HEK293T (cell line): ENCODE measurements at regions not wholly inside any gene's neighbourhood (a gene's known extent, or its start where the extent isn't known, plus 50 kb on each side); places are given as distances from the start of the nearest gene placed in this dataset.

Source experiments
- CTCF ChIA-PET: fragments of 350-600 bp; formaldehyde crosslinking; extraction: SDS; loops from one replicate; lab custom pipeline; 2021; ENCODE audit warnings: antibody characterized with exemption, inconsistent platforms; lab: Yijun Ruan, JAX
- POLR2A ChIA-PET: fragments of 350-600 bp; formaldehyde crosslinking; extraction: SDS; loops from one replicate; lab custom pipeline; 2020; ENCODE audit warnings: antibody characterized with exemption, inconsistent platforms; lab: Yijun Ruan, JAX
- DNase-seq: peaks from one replicate; pipeline ENCODE4 v3.0.0; 2012; ENCODE audit warnings: mixed read lengths; ENCODE audit errors: extremely low spot score
- ARNT ChIP-seq: fragments of 450-650 bp; IDR thresholded peaks from 2 replicates; pipeline ENCODE4 v1.6.1; 2017; ENCODE audit warnings: mild to moderate bottlenecking
- BHLHE40 ChIP-seq: fragments of 450-650 bp; IDR thresholded peaks from 2 replicates; pipeline ENCODE4 v1.6.1; 2016; ENCODE audit warnings: mild to moderate bottlenecking, moderate library complexity, borderline replicate concordance
- CTBP1 ChIP-seq: fragments of 450-650 bp; IDR thresholded peaks from 2 replicates; pipeline ENCODE4 v1.6.1; 2016; ENCODE audit warnings: borderline replicate concordance
- ELF4 ChIP-seq: fragments of 450-650 bp; IDR thresholded peaks from 2 replicates; pipeline ENCODE4 v1.6.1; 2017; ENCODE audit warnings: antibody characterized with exemption
- FOXA1 ChIP-seq: fragments of 450-650 bp; IDR thresholded peaks from 2 replicates; pipeline ENCODE4 v1.6.1; 2016; ENCODE audit warnings: mild to moderate bottlenecking
- FOXK2 ChIP-seq: fragments of 450-650 bp; IDR thresholded peaks from 2 replicates; pipeline ENCODE4 v1.6.1; 2016; ENCODE audit warnings: mild to moderate bottlenecking
- FOXM1 ChIP-seq: fragments of 450-650 bp; IDR thresholded peaks from 2 replicates; pipeline ENCODE4 v1.6.1; 2017; ENCODE audit warnings: mild to moderate bottlenecking, borderline replicate concordance
- HDGF ChIP-seq: fragments of 450-650 bp; IDR thresholded peaks from 2 replicates; pipeline ENCODE4 v1.6.1; 2017; ENCODE audit warnings: antibody characterized with exemption, borderline replicate concordance
- L3MBTL2 ChIP-seq: fragments of 450-650 bp; conservative IDR thresholded peaks from 2 replicates; pipeline ENCODE4 v1.6.1; 2016; ENCODE audit warnings: mild to moderate bottlenecking
- LEF1 ChIP-seq: fragments of 450-650 bp; IDR thresholded peaks from 2 replicates; pipeline ENCODE4 v1.6.1; 2017; ENCODE audit warnings: mild to moderate bottlenecking, borderline replicate concordance
- NFRKB ChIP-seq: fragments of 450-650 bp; IDR thresholded peaks from 2 replicates; pipeline ENCODE4 v1.6.1; 2016; ENCODE audit warnings: mild to moderate bottlenecking, moderate library complexity
- SP1 ChIP-seq: fragments of 450-650 bp; IDR thresholded peaks from 2 replicates; pipeline ENCODE4 v1.6.1; 2017
- SUZ12 ChIP-seq: fragments of 450-650 bp; IDR thresholded peaks from 2 replicates; pipeline ENCODE4 v1.6.1; 2016; ENCODE audit warnings: mild to moderate bottlenecking
- TARDBP ChIP-seq: fragments of 450-650 bp; IDR thresholded peaks from 2 replicates; pipeline ENCODE4 v1.6.1; 2016
- ZNF384 ChIP-seq: fragments of 450-650 bp; IDR thresholded peaks from 2 replicates; pipeline ENCODE4 v1.6.1; 2016
- TF ChIP-seq, protein P1 (sequence below): fragments of 450-650 bp; IDR thresholded peaks from 2 replicates; pipeline ENCODE4 v1.6.1; 2016

DNA sequence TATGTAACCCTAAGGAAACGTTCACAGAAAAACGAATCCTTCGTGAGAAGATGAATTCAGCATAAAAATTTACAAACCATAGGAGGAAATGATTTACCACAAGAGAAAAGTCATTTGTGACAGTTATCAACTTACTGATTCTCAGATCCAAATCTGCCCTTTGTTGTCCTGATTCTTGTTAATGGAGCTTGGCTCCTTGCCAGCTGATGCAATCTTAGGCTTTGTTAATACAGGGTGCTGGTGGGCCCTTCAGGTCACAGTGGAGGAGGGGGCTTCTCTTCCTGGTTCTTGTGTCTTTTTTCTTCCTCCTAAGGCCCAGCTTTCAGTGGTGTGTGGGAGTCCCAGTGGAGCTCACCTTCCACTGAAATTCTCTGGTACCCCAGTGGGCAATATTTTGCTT lies 108.4 kb upstream of the MAP3K7 start:
- ChIA-PET POLR2A (no interaction called here), CTCF (interaction anchor here (0.6 kb wide), 1 partner anchor 211 kb away, joined by 3 read pairs; no protein-coding TSS in a partner anchor)
- no peak for TF ChIP-seq L3MBTL2
- DNase-seq, result no peak

DNA sequence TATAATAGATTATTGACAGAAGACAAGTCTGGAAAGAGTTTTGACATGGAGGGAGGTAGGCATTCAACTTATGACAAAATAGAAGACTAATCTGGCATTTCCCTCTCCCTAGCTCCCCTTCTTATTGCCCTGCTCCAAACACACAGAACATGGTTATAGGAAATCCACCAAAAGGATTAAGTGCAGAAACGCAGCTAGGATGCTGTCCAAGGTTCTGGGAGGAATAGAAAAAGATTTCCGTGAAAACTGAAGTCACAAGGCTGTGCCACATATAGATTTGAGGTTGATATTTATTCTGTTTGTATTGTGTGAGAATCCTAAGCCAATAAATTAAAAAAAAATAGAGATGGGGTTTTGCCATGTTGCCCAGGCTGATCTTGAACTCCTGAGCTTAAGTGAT lies 107.9 kb upstream of the MAP3K7 start:
- DNase-seq, result no peak
- ChIA-PET CTCF (interaction anchor here (0.6 kb wide), 1 partner anchor 210 kb away, joined by 3 read pairs; no protein-coding TSS in a partner anchor), POLR2A (no interaction called here)
- TF ChIP-seq FOXM1, result no peak
- TF ChIP-seq TARDBP, result no peak
- no peak for TF ChIP-seq HDGF
- TF ChIP-seq CTBP1, result no peak
- no peak for TF ChIP-seq L3MBTL2
- TF ChIP-seq BHLHE40, result no peak
- TF ChIP-seq LEF1, result no peak
- TF ChIP-seq SUZ12, result no peak
- no peak for TF ChIP-seq ARNT
- TF ChIP-seq NFRKB, result no peak
- no peak for TF ChIP-seq ELF4
- no peak for TF ChIP-seq SP1
- no peak for TF ChIP-seq FOXA1
- no peak for TF ChIP-seq FOXK2

DNA sequence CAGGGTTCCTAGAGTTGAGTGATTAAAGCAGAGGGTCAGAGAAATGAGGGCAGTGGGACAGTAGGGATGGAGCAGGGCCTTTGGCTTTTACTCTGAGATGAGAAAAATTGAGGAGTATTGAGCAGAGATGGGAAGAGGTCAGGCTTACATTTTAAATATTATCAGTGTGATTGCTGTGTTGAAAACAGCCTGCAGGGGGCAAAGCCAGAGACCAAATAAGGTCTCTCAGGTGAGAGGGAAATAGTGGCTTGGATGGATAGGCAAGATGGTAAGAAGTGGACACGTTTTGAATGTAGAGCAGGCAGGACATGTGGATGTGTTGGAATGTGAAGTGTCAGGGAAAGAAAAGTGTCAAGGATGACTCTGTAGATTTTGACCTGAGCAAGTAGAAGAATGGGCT lies 105.0 kb upstream of the MAP3K7 start:
- CTCF ChIA-PET, result no interaction called here
- TF ChIP-seq FOXM1 (no peak), CTBP1 (no peak), SP1 (no peak), ZNF384 (no peak)

DNA sequence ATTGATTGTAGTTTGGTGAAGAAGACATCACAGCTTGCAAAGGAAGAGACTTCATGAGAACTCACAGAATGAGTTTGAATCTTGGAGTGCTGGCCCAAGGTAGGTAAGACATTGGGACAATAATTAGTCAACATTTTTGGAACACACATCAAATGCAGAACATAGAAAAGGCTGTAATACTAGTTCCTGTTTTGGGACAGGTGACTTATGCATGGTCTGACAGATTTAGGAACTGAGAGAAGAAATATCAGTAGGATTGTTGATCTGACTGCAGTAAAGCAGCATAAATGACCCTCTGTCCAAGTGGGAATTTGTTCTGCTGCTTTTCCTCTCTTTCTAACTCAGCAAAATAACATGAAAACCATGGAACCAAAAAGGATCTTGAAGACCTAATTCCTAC lies 102.3 kb upstream of the MAP3K7 start:
- ChIA-PET POLR2A (no interaction called here), CTCF (no interaction called here)
- TF ChIP-seq FOXM1, result no peak
- TF ChIP-seq SUZ12, result no peak
- no peak for TF ChIP-seq NFRKB
- no peak for TF ChIP-seq HDGF
- no peak for TF ChIP-seq SP1
- TF ChIP-seq FOXK2, result no peak
- no peak for TF ChIP-seq ARNT
- TF ChIP-seq LEF1, result no peak
- no peak for TF ChIP-seq TARDBP
- no peak for TF ChIP-seq L3MBTL2
- no peak for TF ChIP-seq ELF4
- TF ChIP-seq, protein P1, sequence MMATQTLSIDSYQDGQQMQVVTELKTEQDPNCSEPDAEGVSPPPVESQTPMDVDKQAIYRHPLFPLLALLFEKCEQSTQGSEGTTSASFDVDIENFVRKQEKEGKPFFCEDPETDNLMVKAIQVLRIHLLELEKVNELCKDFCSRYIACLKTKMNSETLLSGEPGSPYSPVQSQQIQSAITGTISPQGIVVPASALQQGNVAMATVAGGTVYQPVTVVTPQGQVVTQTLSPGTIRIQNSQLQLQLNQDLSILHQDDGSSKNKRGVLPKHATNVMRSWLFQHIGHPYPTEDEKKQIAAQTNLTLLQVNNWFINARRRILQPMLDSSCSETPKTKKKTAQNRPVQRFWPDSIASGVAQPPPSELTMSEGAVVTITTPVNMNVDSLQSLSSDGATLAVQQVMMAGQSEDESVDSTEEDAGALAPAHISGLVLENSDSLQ, result no peak
- TF ChIP-seq ZNF384, result no peak
- no peak for TF ChIP-seq CTBP1
- TF ChIP-seq FOXA1, result no peak
- no peak for DNase-seq

More for the DNA sequence above, 105.0 kb upstream of the MAP3K7 start:
- no peak for DNase-seq
- POLR2A ChIA-PET, result no interaction called here

DNA sequence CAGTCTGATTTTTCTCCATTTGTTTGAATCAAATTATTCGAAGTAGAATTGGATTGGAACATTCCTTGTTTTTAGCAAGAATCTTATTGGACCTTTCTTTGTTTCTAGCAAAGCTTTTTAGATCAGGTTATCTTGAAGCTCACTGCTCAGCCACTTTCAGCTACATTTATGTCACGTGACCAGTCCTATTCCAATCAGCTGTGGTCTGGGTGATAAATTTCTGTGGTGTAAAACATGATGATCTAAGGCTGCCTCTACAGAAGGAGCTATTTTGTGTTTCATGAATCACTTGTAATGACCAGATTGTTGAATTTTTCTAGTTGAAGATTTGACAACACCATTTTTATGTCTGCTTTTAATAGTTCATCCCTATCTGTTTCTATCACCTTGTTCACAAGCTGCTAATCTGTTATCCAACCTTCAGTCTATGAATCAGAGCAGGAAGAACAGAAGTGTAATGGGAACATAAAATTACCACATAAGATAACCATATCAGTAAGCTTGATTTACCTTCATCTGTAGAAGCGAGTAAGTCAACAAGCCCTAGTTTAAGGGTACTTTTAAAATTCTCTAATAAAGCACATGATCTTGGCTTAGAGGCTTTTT lies 101.0 kb upstream of the MAP3K7 start:
- no peak for TF ChIP-seq SP1
- no peak for TF ChIP-seq FOXK2
- TF ChIP-seq L3MBTL2, result no peak
- no peak for TF ChIP-seq BHLHE40
- TF ChIP-seq HDGF, result no peak
- TF ChIP-seq ARNT, result no peak
- no peak for TF ChIP-seq CTBP1
- no peak for DNase-seq
- POLR2A ChIA-PET, result interaction anchor here (0.7 to 1.0 kb wide), 2 partner anchors 14 to 27 kb away, joined by 3 read pairs; no protein-coding TSS in a partner anchor
- CTCF ChIA-PET, result interaction anchor here (0.6 kb wide), 1 partner anchor 747 kb away, joined by 3 read pairs; no protein-coding TSS in a partner anchor

DNA sequence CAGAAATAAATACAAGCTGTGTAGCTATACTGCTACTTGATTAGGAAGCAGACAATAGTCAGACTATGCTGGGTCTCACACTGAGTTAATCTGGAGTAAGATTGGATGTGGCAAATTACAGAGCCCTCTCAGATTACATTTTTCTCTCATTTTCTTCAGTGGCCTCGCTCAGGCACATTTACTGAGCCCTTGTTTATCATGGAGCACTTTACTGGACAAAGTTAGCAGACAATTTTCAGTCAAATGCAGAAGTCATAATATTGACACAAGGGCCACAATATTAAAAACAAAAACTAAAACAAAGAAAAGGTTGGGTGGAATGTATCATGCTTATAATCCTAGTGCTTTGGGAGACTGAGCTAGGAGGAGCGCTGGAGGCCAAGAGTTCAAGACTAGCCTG lies 95.0 kb upstream of the MAP3K7 start:
- DNase-seq, result no peak
- POLR2A ChIA-PET, result no interaction called here
- CTCF ChIA-PET, result no interaction called here
- no peak for TF ChIP-seq FOXM1
- TF ChIP-seq SP1, result no peak
- no peak for TF ChIP-seq L3MBTL2
- TF ChIP-seq SUZ12, result no peak
- no peak for TF ChIP-seq LEF1
- TF ChIP-seq ARNT, result no peak

DNA sequence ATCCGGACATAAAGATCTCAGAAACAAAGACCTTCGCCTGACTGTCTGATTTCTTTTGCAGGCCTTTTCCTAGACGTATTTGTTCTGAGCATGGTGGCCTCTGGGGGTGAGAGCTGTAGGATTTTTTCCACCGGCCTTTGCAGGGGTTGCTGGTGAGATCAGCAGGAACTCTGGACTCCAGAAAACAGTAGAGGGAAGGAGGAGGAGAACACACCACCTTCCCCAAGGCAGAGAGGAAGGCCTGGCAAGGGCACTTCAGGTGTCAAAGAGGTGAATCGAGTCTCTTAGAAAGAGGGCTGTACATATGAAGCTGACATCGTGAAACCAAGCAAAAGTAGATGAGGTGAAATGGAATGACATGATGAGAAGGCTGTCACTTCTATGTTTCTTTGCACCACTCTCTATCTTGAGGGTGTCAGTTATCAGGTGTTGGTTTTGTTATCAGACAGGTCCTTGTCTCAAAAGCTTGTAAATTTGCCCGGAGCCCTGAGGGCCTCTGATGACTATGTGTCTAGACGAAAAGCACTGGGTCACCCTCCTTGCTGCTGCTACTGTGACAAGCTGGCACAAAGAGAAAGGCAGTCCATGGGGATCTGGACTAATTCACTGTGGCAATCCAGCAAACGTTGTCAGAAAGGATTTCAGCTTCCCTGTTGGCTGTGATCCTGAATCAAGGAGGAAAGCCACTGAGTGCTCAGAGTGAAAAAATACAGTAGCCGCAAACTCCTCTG lies 91.3 kb upstream of the MAP3K7 start:
- no peak for DNase-seq
- TF ChIP-seq LEF1, result no peak
- TF ChIP-seq, protein P1, result no peak
- TF ChIP-seq TARDBP, result no peak
- TF ChIP-seq FOXA1, result no peak
- no peak for TF ChIP-seq ARNT
- no peak for TF ChIP-seq FOXK2
- TF ChIP-seq ZNF384, result no peak
- TF ChIP-seq CTBP1, result no peak
- TF ChIP-seq NFRKB, result no peak
- TF ChIP-seq FOXM1, result no peak
- no peak for TF ChIP-seq ELF4
- no peak for TF ChIP-seq SUZ12
- TF ChIP-seq SP1, result no peak
- no peak for TF ChIP-seq HDGF
- TF ChIP-seq BHLHE40, result no peak

More for the DNA sequence above, 91.3 kb upstream of the MAP3K7 start:
- ChIA-PET CTCF (interaction anchor here (0.6 kb wide), 1 partner anchor 217 kb away, joined by 4 read pairs; no protein-coding TSS in a partner anchor), POLR2A (no interaction called here)
